ENCODE measurements at regions not wholly inside any gene's neighbourhood (a gene's known extent, or its start where the extent isn't known, plus 50 kb on each side); places are given as distances from the start of the nearest gene placed in this dataset.

DNA sequence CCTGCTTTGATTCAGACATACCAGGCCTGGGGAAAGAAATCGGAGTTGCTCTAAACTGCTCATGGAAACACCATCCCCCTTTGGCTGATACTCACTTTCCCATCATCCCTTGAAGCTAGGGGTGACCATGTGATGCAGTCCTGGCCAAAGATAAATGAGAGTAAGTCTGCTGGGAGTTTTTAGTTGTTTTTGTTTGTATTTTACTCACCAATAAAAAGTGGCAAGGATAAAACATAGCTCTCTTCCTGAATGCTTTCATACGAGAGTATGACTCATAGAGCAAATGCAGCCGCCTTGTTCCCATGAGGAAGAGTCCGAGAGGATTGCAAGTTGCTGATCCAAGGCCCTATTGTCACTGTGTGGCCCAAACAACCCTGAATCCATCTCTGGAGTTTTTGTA, 126.4 kb upstream of the TMEM132C start:
- peak; percentile 18 for DNase-seq
- in situ Hi-C loops (cut with HindIII; ENCODE audit: low pct_ligation_motif_present, low sequenced_read_pairs): no loop called here
- Histone ChIP-seq H3K27ac (no peak overlapping the region), H3K36me3 (replicated peaks) (no peaks in the 10 kb centered on the region), H3K27me3 (replicated peaks) (no peaks in the 10 kb centered on the region), H3K4me3 (ENCODE audit: low read depth, low read length) (no peak overlapping the region)
- TF ChIP-seq, protein P1, sequence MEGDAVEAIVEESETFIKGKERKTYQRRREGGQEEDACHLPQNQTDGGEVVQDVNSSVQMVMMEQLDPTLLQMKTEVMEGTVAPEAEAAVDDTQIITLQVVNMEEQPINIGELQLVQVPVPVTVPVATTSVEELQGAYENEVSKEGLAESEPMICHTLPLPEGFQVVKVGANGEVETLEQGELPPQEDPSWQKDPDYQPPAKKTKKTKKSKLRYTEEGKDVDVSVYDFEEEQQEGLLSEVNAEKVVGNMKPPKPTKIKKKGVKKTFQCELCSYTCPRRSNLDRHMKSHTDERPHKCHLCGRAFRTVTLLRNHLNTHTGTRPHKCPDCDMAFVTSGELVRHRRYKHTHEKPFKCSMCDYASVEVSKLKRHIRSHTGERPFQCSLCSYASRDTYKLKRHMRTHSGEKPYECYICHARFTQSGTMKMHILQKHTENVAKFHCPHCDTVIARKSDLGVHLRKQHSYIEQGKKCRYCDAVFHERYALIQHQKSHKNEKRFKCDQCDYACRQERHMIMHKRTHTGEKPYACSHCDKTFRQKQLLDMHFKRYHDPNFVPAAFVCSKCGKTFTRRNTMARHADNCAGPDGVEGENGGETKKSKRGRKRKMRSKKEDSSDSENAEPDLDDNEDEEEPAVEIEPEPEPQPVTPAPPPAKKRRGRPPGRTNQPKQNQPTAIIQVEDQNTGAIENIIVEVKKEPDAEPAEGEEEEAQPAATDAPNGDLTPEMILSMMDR (IDR thresholded peaks at IDR 0.05; ENCODE audit: low read depth, low read length, missing control alignments): no peak

DNA sequence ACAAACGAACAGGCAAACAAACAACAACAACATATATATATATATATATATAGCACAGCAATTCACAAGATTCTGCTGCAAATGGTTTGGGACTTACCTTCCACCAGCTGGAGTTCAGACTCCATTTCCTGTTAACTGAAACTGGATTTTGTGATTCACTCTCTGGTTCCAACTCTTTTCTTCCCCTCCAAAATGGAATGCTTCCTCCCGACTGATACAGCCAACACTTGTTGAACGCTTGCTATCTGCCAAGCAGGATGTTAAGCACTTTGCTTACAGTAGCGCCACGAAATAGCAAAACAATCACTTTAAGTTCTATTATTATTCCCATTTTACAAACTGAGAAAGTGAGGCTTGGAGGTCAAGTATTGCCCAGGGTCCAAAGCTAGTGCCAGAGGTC, 116.0 kb upstream of the TMEM132C start:
- no peak for DNase-seq
- Histone ChIP-seq H3K27ac (no peak overlapping the region), H3K27me3 (replicated peaks) (no peaks in the 10 kb centered on the region), H3K36me3 (replicated peaks) (no peaks in the 10 kb centered on the region), H3K4me3 (ENCODE audit: low read depth, low read length) (no peak overlapping the region)
- in situ Hi-C loops (cut with HindIII; ENCODE audit: low pct_ligation_motif_present, low sequenced_read_pairs): no loop called here
- TF ChIP-seq, protein P1 (IDR thresholded peaks at IDR 0.05; ENCODE audit: low read depth, low read length, missing control alignments): no peak

DNA sequence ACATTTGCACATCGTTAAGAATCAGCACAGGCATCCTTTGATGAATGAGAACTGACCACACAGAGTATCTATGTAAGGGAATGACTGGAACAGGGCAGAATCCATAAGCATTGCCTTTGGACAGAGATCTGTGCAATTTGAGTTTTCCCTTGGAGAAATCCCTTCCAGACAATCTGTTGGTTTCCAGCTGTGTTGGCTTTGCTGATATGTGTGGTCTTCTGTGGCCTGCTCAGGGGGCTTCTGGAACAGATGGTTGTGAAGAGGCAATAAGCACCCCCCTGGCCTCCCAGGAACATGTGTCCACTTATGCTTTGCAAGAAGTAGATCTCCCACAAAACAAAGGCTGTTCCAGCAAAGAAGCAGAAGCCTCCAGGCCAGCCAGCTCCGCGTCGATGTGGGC, 111.4 kb upstream of the TMEM132C start:
- Histone ChIP-seq H3K36me3 (replicated peaks) (no peaks in the 10 kb centered on the region), H3K27ac (no peak overlapping the region), H3K4me3 (ENCODE audit: low read depth, low read length) (no peak overlapping the region), H3K27me3 (replicated peaks) (no peaks in the 10 kb centered on the region)
- TF ChIP-seq, protein P1 (IDR thresholded peaks at IDR 0.05; ENCODE audit: low read depth, low read length, missing control alignments): no peak
- in situ Hi-C loops (cut with HindIII; ENCODE audit: low pct_ligation_motif_present, low sequenced_read_pairs): no loop called here
- DNase-seq: no peak

DNA sequence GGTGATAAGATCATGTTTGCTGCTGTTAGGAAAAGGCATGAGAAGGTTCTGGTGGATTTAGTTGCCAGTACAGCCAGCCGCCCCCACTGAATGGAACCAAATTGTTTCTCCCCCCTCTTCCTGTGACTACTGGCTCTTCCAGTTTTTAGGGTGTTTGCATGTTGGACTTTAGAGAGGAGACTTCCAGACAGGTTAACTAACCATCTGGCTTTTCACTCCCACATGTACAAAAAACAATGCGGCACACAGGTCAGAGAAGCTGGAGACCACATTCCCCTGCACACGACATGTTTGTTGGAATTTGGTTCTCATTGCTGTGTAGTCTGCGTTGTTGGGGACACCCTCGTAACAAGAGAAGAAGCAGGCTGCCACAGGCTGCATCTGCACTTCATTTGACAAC, 103.9 kb upstream of the TMEM132C start:
- in situ Hi-C loops (cut with HindIII; ENCODE audit: low pct_ligation_motif_present, low sequenced_read_pairs): no loop called here
- no peak for DNase-seq
- H3K27ac ChIP-seq: no peak overlapping the region
- TF ChIP-seq, protein P1 (IDR thresholded peaks at IDR 0.05; ENCODE audit: low read depth, low read length, missing control alignments): no peak
- H3K4me3 ChIP-seq (ENCODE audit: low read depth, low read length): no peak overlapping the region
- no peaks in the 10 kb centered on the region for H3K36me3 ChIP-seq (replicated peaks)
- H3K27me3 ChIP-seq (replicated peaks): no peaks in the 10 kb centered on the region

DNA sequence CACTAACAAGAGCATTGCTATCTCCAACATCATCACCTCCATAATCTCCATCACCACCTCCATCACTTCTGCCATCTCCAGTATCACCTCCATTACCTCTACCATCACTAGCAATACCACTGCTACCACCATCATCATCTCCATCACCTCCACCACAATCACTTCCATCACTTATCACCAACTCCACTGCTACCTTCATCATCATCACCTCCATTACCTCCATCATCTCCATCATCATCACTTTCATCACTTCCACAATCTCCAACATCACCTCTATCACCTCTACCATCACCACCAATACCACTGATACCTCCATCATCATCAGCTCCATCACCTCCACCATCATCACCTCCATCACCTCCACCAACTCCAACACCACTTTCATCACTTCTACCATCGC, 102.4 kb upstream of the TMEM132C start:
- no peak overlapping the region for H3K27ac ChIP-seq
- H3K4me3 ChIP-seq (ENCODE audit: low read depth, low read length): no peak overlapping the region
- H3K36me3 ChIP-seq (replicated peaks): no peaks in the 10 kb centered on the region
- TF ChIP-seq, protein P1 (IDR thresholded peaks at IDR 0.05; ENCODE audit: low read depth, low read length, missing control alignments): no peak
- in situ Hi-C loops (cut with HindIII; ENCODE audit: low pct_ligation_motif_present, low sequenced_read_pairs): no loop called here
- no peak for DNase-seq
- H3K27me3 ChIP-seq (replicated peaks): no peaks in the 10 kb centered on the region

DNA sequence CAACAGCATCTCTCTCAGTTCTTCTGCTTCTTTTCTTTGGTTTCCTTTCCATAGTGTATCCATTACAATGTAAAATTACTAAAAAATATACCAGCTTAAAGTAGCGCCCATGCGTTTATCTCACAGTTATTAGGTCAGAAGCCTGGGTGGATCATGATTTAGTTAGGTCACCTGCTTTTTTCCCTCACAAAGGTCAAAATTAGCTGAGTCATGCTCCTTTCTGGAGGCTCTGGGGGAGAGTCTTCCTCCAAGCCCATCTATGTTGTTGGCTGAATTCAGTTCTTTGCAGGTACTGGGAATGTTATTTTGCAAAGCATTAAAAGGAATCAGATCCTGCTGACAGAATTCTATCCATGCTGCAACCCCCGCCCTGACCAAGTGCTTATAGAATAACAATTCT, 101.6 kb upstream of the TMEM132C start:
- Histone ChIP-seq H3K27ac (no peak overlapping the region), H3K36me3 (replicated peaks) (no peaks in the 10 kb centered on the region), H3K27me3 (replicated peaks) (no peaks in the 10 kb centered on the region), H3K4me3 (ENCODE audit: low read depth, low read length) (no peak overlapping the region)
- no peak for DNase-seq
- in situ Hi-C loops (cut with HindIII; ENCODE audit: low pct_ligation_motif_present, low sequenced_read_pairs): no loop called here
- TF ChIP-seq, protein P1 (IDR thresholded peaks at IDR 0.05; ENCODE audit: low read depth, low read length, missing control alignments): no peak
